Activated naive CD4-positive, alpha-beta T cell treated with anti-CD3 and anti-CD28 coated beads, Interleukin-2, amount 50 U/mL, for 72 hours (primary cell): ENCODE measurements at regions not wholly inside any gene's neighbourhood (a gene's known extent, or its start where the extent isn't known, plus 50 kb on each side); places are given as distances from the start of the nearest gene placed in this dataset.

Experiments used
- ATAC-seq, 2 donors: fragments of 150-1000 bp; cut with Tn5 transposase; 2 replicates each; pipeline ENCODE4 v1.10.0; 2021; ENCODE audit warnings: mild to moderate bottlenecking in 2 of 2, moderate library complexity in 2 of 2
- DNase-seq, 2 donors: peaks; one replicate each; pipeline ENCODE4 v3.0.0; 2021 to 2022; ENCODE audit warnings: low spot score in 2 of 2
- H3K27ac Mint-ChIP-seq, 2 donors: one replicate each; pipeline ENCODE4 v1.8.0; 2022; ENCODE audit warnings: mild to moderate bottlenecking in 2 of 2, mixed read lengths in 2 of 2
- H3K36me3 Mint-ChIP-seq, 2 donors: one replicate each; pipeline ENCODE4 v1.8.0; 2022; ENCODE audit warnings: mixed read lengths in 2 of 2
- H3K9me3 Mint-ChIP-seq, 2 donors: one replicate each; pipeline ENCODE4 v1.8.0; 2022; ENCODE audit warnings: mixed read lengths in 2 of 2

DNA sequence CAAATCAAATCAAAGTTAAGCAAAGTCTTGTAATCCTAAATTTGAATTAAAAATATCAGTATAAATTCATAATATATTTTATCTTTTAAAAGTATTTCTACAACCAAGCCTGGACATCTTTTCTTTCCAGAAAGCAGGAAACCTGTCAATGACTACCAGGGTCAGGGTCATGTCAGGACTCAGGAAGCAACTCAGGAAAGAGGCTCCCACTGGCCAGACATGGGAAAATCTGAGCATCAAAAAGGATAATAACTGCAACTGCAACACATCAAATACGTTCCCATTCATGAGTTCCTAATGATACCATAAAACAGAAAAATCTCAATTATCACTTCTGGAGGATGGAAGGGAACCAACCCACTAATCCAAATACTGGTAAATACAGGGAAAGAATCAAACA, 76.0 kb upstream of the GALNT18 start:
- Mint-ChIP-seq H3K27ac (no peak overlapping the region), H3K36me3 (no peaks in the 10 kb centered on the region), H3K9me3 (no peaks in the 10 kb centered on the region)
- no peak for ATAC-seq
- DNase-seq: no peak

DNA sequence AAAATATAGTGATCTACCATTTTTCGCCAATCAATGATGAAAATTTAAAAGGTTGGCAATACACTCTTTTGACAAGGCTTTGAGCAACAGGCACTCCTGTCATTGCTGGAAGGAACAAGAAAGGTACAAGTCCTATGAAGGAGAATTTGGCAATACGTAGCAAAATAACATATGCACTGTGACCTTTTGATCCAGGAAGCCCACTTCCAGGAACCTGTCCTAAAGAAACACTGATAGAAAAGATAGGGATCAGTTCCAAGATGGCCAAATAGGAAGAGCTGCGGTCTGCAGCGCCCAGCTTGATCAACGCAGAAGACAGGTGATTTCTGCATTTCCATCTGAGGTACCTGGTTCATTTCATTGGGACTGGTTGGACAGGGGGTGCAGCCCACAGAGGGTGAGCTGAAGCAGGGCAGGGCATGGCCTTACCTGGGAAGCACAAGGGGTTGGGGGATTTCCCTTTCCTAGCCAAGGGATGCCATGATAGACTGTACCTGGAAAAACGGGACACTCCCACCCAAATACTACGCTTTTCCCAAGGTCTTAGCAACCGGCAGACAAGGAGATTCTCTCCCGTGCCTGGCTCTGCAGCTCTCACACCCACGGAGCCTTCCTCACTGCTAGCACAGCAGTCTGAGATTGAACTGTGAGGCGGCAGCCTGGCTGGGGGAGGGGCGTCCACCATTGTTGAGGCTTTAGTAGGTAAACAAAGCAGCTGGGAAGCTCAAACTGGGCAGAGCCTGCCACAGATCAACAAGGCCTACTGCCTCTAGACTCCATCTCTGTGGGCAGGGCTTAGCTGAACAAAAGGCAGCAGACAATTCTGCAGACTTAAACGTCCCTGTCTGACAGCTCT, 69.7 kb upstream of the GALNT18 start:
- ATAC-seq: no peak
- H3K27ac Mint-ChIP-seq: no peak overlapping the region
- no peak for DNase-seq
- no peaks in the 10 kb centered on the region for H3K36me3 Mint-ChIP-seq
- no peaks in the 10 kb centered on the region for H3K9me3 Mint-ChIP-seq

DNA sequence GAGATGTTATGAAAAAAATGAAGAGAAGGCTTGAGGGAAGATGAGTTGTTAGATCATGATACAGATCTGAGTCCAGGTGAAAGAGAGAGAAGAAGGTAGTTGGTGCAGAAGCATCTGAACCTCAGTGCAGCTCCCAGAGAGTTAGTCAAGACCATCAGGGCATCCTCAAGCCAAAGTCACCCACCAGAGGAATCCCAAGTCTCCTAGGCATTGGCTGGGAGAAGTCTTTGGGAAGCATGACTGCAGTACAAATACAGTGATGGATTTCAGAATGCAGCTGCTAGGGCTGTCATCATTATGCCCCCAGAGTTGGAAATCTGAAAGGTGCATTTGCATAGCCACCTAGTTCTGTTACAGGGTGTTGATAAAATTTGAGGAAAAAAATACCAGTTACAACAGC, 59.7 kb upstream of the GALNT18 start:
- no peak for ATAC-seq
- Mint-ChIP-seq H3K9me3 (peaks cover 0 to 3% of the 10 kb centered on the region in 2 donors), H3K27ac (no peak overlapping the region), H3K36me3 (no peaks in the 10 kb centered on the region)
- no peak for DNase-seq

DNA sequence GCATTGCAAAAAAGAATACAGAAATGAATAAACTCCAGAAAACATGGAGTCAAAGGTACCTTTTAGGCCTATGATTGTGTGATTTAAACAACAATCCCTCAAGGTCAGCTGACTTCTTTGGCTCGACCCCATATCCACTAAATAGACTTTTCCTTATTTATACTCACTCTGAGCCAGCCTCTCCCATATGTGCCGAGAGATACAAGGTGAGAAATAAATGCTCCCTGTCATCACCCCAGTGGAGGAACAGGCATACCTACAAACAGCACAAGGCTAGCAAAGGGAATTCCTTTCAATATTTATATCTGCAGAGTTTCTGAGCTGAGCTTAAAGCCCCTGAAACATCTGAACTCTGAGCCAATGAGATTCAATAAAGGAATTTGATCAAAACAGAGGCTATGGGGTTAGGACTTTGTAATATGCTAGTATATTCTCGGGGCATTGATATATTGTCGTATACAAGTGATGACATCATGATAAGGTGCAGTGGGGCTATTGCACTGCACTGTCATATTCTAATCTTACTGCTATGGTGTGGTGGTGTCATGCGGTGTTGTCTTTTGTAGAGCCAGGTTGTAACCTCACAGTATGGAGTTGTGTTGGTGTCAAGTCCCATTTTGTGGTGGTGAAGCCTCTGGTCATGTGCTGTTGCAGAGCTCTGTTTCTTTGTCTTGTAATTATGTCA, 56.0 kb upstream of the GALNT18 start:
- Mint-ChIP-seq H3K36me3 (no peaks in the 10 kb centered on the region), H3K9me3 (no peaks in the 10 kb centered on the region), H3K27ac (no peak overlapping the region)
- DNase-seq (no peak), ATAC-seq (no peak)

DNA sequence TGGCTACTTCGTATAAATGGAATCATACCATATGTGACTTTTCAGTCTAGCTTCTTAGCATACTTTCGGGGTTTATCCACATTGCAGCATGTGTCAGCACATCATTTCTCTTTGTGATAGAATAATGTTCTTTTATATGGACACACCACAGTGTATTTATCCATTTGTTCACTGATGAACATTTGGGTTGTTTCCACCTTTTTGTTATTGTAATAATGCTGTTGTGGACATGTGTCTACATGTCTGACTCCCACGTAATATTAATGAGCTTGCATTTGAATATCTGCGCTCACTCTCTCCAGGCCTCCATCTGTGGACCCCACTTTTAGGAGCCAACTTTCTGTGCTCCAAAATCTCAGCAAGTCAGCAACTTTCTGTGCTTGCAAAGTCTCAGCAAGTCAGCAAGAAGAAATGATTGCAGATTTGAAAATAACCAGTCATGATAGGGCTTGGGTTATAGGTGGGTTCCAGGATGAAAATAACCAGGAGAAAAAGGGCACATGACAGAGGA, 53.9 kb upstream of the GALNT18 start:
- DNase-seq: no peak
- no peaks in the 10 kb centered on the region for H3K36me3 Mint-ChIP-seq
- no peak for ATAC-seq
- no peaks in the 10 kb centered on the region for H3K9me3 Mint-ChIP-seq
- no peak overlapping the region for H3K27ac Mint-ChIP-seq

DNA sequence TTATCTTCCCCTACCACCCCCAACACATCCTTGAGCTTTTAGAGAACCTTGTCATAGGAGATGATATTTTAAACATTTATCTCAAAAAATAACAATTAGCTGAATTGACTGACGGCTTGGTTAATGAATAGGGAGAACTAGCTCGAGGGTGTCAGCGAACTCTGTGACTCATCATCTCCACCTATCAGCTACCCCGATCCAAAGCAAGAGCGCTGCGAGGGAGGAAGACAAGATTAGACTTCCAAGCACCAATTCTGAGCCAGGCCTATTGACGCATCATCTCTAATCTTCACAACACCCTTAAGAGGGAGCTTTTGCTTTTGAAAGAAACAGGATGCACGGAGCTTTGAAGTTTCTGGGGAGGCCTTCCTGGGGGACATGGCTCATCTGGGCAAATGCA, 51.0 kb upstream of the GALNT18 start:
- H3K27ac Mint-ChIP-seq: no peak overlapping the region
- DNase-seq (no peak), ATAC-seq (no peak)
- no peaks in the 10 kb centered on the region for H3K36me3 Mint-ChIP-seq
- H3K9me3 Mint-ChIP-seq: no peaks in the 10 kb centered on the region

DNA sequence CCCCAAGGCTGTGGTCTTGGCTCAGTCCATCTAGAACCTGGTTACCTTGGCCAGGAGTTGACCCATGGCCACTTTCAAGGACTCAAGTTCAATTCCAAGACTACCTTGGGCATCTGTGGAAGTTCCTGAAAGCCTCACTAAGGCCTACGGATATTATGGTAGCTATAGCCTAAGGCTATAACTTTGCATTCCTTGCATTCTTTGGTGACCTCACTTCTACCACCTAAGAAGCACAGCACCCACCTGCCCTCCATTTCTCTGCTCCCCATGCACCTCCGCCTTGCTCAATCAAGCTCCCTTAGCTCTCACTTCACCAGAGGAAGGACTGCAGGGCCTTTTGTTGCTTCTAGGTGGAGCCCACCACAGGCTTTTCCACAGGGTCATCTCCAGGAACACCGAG, 50.3 kb upstream of the GALNT18 start:
- H3K9me3 Mint-ChIP-seq: no peaks in the 10 kb centered on the region
- ATAC-seq (no peak), DNase-seq (no peak)
- H3K27ac Mint-ChIP-seq: no peak overlapping the region
- H3K36me3 Mint-ChIP-seq: no peaks in the 10 kb centered on the region
